DMS114 treated with DMSO at 0.1 percent for 48 hours (cell line): ENCODE measurements at regions not wholly inside any gene's neighbourhood (a gene's known extent, or its start where the extent isn't known, plus 50 kb on each side); places are given as distances from the start of the nearest gene placed in this dataset.

Experiments
- DNase-seq: peaks from one replicate; lab custom pipeline; 2025; ENCODE audit not compliant: unreplicated experiment; lab: John Stamatoyannopoulos, UW

DNA sequence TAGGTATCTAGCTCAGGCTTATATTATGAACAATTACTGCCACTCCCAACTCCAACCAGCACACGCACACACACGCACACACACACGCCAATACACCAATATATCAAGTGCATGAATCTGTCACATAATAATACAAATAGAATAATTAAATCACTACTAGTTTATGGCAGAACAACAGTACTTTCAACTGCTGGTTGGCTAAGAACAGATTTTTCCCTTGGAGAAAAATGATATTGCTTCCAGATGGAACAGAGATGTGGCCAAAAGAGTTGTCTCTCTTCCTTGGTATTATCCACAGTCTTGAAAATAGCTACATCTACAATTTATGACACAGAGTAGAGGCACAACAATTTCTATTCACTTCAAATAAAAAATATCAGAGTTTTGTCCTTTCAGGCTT is 538.3 kb upstream of the FAT3 start:
- no peak for DNase-seq

DNA sequence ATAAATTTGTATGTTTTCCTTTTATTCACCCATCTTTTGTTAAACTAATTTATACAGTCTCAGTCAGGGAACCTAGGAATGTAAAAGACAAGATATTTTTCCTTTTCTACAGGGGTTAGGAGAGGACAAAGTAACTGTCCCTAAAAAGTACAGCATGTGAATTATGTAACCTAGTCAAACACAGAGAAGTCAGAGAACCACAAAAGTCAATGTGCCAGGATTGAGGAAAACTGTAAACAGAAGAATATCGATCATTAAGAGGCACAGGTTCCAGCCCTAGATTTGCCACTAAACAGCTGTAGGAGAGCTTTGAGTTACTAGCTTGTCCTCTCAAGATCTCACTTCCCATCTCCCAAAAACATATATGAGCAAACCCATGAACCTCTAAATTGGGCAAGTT is 550.9 kb upstream of the FAT3 start:
- DNase-seq, result no peak

DNA sequence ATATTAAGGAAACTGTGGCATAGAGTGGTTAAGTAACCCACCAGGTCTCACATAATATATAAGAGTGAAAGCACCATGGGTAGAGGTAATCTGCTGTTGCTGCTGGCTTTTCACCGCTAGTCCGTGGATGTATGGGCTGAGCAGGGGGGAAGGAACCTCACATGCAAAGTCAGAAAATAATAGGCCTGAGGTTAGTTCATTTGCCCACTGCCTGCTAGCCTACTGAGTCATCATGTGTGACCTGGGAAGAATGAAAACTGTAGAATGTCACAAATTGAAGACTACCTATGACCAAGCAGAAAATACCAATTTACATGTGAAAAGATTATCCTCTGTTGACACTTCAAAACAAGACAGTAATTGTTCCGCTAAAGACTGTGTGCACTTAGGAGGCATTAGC is 560.1 kb upstream of the FAT3 start:
- DNase-seq, result no peak

DNA sequence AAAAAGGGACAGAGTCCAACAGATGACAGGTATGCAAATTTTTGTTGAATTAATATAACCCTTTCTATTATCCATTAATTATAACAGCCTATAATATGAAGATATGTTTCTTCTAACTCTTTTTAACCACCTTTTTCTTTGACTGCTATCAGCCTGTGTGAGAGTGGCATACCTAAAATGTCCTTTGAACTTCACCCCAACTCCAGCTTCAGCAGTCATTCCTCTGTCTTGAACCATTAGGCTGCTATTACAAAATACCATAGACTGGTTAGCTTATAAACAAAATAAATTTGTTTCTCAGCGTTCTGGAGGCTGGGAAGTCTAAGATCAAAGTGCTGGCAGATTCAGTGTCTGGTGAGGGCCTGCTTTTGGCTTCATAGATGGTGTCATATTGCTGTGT is 564.6 kb upstream of the FAT3 start:
- DNase-seq, result no peak

DNA sequence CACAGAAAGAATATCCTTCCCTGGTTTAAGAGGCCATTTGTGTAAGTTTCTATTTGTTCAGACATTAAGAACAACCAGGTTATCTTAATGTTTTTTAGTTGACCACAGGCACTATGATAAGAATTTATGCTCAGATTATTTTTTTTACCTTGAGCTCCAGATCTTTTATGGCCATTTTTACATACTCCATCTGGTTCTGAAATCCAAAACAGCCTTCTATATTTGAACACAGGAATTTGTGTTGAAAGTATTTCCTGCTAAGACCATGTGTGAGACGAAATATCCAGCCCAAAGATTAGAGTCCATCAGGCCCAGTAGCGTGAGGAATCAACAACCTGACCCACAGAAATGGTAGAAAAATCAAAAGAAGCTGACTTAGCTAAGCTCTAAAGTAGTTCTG is 569.9 kb upstream of the FAT3 start:
- DNase-seq, result no peak

DNA sequence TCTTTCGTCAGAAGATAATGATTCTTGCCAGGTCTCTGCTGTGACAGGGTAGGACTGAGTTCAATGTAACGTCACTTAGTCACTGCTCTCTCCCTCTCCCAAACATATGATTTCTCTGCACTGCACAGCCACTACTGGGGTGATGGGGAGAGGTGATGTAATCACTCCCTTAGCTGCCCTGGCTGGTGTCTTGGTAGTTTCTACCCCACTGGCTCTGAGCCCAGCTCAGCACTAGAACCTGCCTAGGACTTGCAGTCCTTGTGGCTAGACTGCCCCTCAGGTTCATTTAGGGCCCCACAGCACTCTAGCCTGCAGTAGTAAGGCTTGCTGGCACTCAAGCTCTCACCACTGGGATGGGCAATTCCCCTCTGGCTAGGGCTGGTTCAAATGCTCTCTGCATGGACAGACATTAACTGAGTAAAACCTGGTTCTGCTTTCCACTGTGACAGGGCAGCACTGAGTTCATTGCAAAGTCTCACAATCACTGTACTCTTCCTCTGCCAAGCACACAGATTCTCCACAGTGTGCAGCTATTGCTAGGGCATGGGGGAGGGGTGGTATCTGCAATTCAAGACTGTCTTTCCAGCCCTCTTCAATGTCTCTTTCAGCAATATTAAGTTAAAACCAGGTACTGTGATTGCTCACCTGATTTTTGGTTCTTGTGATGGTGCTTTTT is 571.4 kb upstream of the FAT3 start:
- no peak for DNase-seq

DNA sequence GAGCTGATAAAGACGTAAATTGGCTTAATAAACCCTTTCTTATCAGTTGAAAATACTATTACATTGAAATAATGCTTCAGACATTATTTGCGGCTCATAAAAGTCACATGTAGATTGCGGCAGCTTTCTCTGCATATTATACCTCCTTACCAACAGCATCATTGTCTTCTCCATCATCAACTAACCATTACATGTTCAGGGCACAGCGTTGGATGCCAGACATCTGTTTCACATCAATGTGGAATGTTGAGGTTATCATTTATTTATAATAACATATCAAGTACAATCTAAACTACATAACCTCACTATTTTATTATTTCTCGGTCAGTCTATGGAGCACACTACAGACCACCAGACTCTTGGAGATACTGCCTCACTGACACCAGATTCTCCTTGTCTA is 573.8 kb upstream of the FAT3 start:
- DNase-seq, result no peak

DNA sequence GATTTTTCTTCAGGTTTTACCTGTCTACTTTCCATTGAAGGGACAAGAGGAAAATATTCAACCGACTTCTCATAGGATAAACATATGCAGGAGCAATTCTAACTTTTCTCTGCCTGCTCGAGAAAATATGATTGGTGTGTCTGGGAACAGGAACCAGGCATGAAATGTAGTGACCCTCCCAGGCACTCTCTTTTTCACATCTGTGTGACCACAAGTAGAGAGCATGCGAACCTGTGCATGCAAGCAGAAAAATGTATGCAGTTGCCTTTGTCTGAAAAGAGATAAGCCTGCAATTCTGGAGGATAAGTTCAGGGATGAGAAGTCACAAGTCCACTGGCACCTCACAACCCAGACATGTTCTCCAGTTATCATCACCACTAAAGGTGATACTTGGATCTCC is 583.5 kb upstream of the FAT3 start:
- no peak for DNase-seq

DNA sequence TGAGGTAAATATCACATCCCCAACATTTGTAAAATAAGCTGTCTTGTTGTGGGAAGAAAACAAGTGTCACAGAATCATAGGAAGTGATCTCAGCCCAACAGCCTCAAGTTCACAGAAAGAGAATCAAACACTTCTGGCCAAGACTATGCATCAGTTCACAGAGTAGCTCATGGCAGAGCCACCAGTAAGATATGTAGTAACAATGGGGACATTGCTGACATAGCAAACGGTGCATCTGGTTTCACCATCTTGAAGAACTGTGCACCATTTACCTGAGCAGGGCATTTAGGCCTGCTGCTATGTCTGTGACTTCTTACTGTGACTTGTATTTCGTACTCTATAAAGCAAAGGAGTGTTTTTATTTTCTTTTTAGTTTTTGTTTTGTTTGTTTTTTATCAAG is 585.3 kb upstream of the FAT3 start:
- DNase-seq, result no peak

DNA sequence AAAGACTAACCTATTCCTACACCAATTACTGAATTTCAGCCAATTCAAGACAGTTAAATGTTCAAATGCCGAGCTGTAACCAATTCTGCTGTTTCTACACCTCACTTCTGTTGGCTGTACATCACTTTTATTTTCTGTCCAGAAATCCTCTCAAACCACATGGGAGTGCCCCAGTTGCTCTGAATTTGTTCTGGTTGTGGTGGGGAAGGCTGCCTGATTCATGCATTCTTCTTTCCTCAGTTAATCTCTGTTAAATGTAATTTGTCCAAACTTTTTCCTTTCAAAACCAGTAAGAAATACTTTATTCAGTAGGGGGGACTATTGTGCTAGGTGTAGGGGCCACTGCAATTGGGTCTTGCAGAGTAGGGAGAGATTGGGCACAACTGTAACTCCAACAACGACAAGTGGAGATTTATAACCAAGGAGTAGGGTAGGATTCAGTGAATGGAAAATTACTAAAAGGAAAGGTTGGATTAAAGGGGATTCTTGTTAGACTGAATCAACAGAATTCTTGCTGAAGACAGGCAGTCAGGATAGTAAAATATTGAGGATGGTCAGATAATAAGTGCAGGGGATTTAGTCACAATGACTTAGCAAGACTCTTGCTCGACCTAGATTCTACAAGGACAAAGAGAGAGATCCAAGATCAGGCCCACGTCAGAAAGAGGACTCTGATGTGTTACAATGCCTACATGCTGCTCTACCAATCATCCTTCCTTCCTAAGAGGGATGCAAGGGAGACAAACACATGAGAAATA is 593.5 kb upstream of the FAT3 start:
- no peak for DNase-seq

DNA sequence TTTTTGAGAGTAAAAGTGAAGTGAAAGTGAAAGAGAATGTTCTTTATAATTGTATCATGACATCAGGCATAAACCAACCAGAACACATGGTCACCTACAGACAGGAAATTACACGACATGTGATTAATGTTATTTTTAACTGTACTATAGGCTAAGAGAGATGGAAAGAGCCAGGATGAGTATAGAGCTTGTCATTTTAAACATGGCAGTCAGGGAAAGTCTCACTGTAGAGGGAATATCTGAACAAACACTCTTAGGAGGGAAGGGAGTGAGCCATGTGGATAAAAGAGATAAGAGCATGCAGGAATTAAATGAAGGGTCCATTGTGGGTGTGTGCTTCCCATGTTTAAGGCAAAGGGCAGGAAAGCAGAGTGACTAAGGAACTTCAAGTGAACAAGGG is 599.1 kb upstream of the FAT3 start:
- no peak for DNase-seq

DNA sequence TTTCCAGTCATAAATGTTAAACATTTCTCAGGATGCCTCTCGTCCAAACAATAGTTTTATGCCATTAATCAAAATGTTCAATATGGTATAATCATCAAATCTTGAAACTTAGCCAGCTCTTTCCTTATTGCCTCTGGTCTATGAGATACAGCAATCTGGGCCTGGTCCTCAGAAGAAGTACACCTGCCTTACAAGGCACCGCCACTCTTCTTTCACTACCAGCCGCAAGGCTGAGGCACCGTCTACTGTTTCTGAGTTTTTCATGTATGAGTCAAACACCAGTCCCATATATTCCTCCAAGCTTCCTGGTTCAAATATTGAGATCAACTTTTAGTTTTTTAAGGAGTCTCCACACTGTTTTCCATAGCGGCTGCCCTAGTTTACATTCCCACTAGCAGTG is 600.6 kb upstream of the FAT3 start:
- DNase-seq, result no peak

DNA sequence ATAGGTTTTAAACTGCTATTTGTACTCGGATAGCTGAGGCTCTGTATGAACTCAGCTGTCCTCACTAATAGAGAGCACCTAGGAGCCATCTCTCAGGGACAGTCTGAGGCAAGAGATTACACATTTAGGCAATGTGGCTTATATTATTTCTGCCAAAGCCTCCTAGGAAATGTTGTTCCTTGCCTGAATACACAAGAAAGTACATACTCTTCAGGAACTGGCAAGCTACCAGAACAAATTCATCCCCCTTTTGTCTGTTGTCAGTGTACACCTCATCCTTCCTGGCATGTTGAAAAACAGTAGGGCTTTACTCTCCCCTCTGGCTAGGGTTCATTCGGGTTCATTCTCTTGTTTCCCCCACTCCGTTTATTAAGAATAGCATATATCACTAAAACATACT is 615.9 kb upstream of the FAT3 start:
- no peak for DNase-seq

DNA sequence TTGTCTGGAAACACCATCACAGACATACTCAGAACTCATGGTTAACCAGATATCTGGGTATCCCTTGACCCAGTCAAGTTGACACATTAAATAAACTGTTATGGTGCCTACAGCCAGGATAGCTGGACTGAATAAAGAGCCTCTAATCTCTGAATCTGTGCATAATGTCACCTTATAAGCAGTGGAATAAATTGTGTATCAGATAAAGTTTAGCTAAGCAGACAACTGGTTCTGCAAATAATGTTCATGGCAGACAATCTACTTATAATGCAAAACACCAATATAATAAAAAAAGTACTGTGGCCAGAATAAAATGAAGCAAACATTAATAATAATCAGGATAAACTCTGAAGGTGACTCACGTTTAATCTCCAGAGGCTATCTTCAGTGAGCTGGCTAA is 628.5 kb upstream of the FAT3 start:
- DNase-seq, result no peak

DNA sequence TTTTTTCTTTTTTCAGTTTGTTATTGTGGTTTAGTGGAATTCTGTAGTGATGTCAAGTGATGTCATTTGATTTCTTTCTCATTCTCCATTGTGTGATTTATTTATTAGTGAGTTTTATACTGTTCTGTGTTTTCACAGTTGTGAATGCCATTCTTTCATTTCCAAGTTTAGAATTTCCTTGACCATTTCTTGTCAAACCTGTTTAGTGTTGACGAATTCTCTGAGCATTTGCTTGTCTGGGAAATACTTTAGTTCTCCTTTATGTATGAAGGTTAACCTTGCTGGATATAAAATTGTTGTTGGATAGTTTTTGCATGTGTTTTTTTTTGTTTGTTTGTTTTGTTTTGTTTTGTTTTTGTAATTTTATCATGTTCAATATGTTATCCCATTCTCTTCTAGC is 633.6 kb upstream of the FAT3 start:
- DNase-seq, result no peak

DNA sequence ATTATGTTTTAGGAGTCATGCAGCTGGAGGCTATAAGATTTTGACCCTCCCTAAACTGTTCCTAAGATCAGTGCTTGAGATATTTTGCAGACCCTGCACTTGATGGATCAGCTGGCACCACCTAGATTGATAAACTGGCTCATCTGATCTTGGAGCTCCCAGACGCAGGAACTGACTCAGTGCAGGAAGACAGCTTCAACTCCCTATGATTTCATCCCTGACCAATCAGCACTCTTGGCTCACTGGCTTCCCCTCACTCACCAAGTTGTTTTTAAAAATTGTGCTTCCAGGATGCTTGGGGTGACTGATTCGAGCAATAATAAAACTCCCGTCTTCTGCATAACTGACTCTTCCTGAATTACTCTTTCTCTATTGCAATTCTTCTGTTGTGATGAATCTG is 637.5 kb upstream of the FAT3 start:
- no peak for DNase-seq

DNA sequence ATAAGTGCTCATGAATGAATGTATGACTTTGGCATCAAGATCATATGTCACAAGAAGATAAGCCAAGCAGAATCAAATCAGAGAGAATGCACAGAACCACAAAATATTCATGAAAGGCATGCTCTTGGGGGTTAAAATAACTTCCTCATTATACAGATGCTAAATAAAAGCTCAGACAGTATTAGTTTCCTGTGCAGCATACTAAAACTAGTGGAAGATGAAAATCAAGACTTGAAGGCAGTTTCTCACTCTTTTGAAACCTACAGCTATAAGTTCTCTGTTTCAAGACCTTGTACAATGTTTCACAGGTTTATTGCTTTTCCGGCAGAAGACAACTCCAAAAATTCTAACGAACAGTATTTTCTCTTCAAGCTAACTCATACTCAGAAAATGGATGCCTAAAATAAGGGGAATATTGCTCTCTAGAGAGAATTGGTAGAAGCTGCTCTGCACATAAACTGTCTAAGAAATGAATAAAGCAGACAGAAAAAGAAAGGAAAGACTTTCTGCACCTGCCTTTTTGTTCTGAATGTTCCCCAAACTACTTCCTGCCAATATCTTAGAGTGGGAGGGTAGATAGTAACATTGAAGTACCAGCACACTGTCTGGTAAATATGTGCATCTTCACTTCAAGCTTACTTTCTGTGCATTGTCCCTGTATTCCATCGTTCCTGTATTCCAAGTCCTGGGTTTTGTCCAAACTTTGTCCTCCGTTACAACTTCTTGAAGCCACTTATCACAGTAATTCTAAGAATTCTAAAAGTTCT is 639.4 kb upstream of the FAT3 start:
- no peak for DNase-seq

DNA sequence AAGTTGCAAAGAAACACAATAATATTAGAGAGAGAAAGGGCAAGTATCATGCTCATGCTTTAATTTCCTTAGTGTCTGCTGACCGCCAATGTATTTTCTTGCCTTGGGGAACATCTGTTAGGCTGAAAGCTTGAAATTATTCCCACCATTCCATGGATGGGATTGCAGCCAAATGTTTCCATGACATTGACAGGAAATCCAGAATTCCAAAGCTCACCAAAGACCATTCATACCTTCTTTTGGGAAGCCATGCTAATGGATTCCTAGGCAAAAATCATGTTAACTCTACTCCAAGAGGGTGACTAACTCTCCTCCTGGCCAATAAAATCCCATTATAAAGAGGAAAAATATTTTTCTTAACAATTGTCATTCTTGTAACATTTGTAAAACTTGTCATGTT is 661.4 kb upstream of the FAT3 start:
- no peak for DNase-seq

DNA sequence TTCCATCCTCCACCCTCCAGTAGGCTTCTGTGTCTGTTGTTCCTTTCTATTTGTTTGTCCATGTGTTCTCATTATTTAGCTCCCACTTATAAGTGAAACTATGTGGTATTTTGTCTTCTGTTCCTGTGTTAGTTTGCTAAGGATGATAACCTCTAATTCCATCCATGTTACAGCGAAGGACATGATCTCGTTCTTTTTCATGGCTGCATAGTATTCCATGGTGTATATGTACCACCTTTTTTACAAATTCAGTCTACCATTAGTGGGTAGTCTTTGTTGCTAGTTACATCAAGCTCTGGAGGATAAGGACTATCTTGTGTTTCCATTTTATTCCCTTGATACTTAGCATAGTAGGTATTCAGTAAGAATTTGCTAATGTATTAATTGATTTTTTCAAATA is 664.2 kb upstream of the FAT3 start:
- DNase-seq, result no peak

DNA sequence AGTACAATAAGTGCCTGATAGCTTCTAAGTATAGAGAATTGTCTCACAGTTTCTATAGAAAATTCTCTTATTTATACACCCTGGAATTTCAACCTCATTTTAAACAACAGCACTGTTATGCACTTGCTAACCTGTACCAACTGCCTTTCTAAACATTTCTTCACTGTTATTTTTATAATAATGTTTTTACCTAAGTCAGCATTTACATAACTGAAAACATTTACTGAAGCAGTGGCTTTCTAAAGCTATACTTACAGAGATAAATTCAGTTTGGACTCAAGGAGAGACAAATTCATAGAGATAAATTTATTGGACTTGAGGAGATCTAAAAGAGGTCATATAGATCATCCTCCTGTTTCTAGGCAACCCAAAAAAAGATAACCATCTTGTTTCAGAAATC is 686.6 kb upstream of the FAT3 start:
- DNase-seq, result no peak

DNA sequence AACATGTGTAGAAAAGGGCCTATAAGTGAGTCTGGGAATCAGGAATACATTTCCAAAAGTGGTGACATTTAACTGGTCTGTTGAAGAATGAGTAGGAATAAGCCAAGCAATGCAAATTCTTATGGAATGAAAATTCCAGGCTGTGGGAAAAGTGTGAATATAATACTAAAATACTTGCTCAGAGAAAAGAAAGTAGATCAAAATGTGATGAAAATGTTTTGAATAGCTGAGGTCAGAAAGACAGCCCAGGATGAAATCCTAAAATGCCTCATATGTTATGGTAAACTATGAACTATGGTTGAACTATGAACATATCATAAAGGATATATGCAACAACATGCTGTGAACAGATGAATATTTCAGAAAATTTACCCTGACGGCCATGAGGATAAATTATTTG is 688.3 kb upstream of the FAT3 start:
- DNase-seq, result no peak

DNA sequence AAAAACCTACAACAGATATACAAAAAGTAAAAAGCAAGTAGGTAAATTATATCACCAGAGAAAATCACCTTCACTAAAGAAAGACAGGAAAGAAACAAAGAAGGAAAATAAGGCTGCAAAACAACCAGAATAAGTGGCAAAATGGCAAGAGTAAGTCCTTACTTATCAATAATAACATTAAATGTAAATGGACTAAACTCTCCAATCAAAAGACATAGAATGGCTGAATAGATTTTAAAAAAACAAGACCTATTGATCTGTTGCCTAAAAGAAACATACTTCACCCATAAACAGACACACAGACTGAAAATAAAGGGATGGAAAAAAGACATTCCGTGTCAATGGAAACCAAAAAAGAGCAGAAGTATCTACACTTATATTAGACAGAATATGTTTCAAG is 695.7 kb upstream of the FAT3 start:
- DNase-seq, result no peak
